ENCODE measurements at regions not wholly inside any gene's neighbourhood (a gene's known extent, or its start where the extent isn't known, plus 50 kb on each side); places are given as distances from the start of the nearest gene placed in this dataset.

DNA sequence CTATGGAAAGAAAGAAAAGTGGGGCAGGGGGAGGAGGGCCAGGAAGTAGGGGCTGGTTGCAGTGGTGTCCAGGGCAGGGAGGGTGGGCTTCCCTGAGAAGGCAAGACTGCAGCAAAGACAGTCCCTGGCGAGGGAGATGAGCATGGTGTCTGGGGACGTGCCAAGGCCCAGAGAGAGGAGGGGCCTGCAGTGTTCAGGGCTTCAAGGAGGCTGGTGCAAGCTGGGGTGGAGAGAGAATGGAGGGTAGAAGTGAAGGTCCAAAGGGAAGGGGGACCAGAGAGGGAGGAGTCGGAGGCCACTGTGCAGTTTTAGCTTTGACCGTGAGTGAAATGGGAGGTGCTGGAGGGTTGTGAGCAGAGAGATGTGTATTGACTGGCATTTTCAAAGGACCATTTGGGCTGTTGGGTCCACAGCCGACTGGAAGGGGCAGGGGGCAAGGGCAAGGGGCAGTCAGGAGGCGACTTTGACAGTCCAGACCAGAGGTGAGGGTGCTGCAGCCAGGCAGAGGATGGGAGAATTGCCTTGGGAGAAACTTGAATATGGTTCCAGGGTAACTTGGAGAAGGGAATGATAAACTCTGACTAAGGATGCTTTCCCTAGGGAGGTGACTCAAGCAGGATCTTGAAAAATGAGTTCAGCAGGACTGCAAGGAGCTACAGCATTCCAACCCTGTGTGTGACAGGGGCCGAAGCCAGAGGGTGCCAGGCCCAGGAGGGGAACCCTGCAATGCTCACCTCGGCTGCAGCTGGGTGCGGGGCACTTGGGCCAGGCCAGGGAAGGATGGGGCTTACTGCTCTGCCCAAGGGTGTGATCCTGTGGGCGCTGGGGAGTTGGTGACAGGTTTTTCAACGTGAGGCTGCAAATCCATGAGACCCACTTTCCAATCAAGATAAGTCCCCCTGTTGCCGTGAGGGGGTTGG, 177.1 kb upstream of the HAAO start (continued):
- TF ChIP-seq GABPA (IDR thresholded peaks at IDR 0.05 in 1 of 2, conservative IDR thresholded peaks at IDR 0.05 in 1 of 2) (no peak), FOXA2 (IDR thresholded peaks at IDR 0.05) (no peak), RXRA (IDR thresholded peaks at IDR 0.05) (no peak), NR2F2 (IDR thresholded peaks at IDR 0.05) (no peak), TAF1 (conservative IDR thresholded peaks at IDR 0.05) (no peak), RAD21 (IDR thresholded peaks at IDR 0.05) (no peak)

DNA sequence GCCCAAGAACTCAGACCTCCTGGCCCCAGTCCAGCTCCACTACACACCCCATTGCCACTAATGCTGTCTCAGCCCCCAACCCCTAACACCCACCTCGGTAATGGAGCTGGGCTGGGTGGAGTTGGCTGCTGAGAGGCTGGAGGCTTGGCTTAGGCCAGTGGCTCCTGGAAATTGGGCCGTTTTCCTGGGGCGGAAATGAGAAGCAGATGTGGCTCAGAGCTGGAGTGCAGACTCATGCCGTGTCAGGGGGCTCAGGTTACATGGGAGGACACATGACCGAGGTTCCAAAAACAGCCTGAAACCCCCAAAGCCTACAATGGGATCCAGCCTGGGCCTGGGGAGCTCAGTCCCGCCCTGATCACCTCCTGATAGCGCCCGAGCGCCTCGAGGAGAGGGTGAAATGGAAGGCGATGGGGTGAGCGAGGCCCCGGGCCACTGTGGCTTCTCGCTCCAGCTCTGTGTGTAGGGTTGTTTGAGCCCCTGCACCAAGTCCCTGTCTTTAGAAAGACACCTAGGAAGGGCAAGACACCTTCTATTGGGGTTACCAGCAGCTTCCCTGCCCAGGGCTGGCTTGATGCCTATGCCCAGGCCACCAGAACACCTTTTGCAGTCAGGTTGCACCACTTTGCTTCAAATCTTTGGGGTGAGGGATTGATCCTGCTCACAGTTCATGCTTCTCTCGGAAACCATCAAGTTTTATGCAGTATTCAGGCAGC, 175.7 kb upstream of the HAAO start:
- Histone ChIP-seq H3K9ac (ENCODE audit: low read depth in 1 of 2, low read length in 2 of 2) (no peak overlapping the region), H3K27me3 (ENCODE audit: control insufficient read depth in 4 of 4, insufficient read depth in 4 of 4, low read length in 3 of 4) (no peaks in the 10 kb centered on the region), H3K36me3 (ENCODE audit: control insufficient read depth in 4 of 4, insufficient read depth in 3 of 4, low read depth in 1 of 4, low read length in 3 of 4) (no peaks in the 10 kb centered on the region), H3K4me3 (ENCODE audit: low read depth in 1 of 3, low read length in 3 of 3) (no peak overlapping the region), H3K27ac (ENCODE audit: low read depth in 1 of 2, low read length in 2 of 2) (no peak overlapping the region), H3K9me3 (ENCODE audit: control insufficient read depth in 4 of 4, low read length in 3 of 4) (no peaks in the 10 kb centered on the region), H3K4me1 (ENCODE audit: control insufficient read depth in 4 of 4, insufficient read depth in 4 of 4, low read length in 3 of 4) (peaks cover 0 to 8% (median 4%) of the 10 kb centered on the region in 4 donors)
- DNase-seq (ENCODE audit: low spot score) = no peak
- WGBS = 84% methylated on average over 15 of the region's 15 CpGs
- no peak for TF ChIP-seq EGR1 (IDR thresholded peaks at IDR 0.05; ENCODE audit: low read depth in 2 of 2)
- TF ChIP-seq SP1 (IDR thresholded peaks at IDR 0.05) = no peak
- TF ChIP-seq JUND (IDR thresholded peaks at IDR 0.05) = no peak
- TF ChIP-seq, protein P1, sequence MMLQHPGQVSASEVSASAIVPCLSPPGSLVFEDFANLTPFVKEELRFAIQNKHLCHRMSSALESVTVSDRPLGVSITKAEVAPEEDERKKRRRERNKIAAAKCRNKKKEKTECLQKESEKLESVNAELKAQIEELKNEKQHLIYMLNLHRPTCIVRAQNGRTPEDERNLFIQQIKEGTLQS (IDR thresholded peaks at IDR 0.05) = no peak
- TF ChIP-seq, protein P2, sequence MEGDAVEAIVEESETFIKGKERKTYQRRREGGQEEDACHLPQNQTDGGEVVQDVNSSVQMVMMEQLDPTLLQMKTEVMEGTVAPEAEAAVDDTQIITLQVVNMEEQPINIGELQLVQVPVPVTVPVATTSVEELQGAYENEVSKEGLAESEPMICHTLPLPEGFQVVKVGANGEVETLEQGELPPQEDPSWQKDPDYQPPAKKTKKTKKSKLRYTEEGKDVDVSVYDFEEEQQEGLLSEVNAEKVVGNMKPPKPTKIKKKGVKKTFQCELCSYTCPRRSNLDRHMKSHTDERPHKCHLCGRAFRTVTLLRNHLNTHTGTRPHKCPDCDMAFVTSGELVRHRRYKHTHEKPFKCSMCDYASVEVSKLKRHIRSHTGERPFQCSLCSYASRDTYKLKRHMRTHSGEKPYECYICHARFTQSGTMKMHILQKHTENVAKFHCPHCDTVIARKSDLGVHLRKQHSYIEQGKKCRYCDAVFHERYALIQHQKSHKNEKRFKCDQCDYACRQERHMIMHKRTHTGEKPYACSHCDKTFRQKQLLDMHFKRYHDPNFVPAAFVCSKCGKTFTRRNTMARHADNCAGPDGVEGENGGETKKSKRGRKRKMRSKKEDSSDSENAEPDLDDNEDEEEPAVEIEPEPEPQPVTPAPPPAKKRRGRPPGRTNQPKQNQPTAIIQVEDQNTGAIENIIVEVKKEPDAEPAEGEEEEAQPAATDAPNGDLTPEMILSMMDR (IDR thresholded peaks at IDR 0.05; ENCODE audit: low read depth, low read length, missing input control) = no peak
- no peak for TF ChIP-seq NR2F2 (IDR thresholded peaks at IDR 0.05)
- no peak for TF ChIP-seq RAD21 (IDR thresholded peaks at IDR 0.05)
- TF ChIP-seq RXRA (IDR thresholded peaks at IDR 0.05) = no peak

DNA sequence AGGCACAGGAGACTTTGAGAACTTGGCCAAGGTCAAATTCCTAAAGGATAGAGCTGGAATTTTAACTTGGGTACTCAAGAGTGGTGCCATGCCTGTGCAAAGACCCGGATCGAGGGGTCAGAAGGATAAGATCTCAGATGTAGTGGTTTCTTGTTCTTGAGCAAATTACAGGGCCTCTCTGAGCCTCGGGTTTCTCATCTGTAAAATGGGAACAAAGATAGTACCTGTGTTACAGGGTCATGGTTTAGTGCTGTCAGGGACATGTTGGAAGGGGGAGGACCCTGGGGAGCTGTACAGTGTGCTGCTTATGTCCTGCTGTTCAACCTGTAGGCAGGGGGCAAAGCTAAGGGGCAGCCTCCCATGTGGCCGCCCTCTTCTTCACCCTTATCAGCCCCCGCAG, 173.5 kb upstream of the HAAO start:
- TF ChIP-seq, protein P3, sequence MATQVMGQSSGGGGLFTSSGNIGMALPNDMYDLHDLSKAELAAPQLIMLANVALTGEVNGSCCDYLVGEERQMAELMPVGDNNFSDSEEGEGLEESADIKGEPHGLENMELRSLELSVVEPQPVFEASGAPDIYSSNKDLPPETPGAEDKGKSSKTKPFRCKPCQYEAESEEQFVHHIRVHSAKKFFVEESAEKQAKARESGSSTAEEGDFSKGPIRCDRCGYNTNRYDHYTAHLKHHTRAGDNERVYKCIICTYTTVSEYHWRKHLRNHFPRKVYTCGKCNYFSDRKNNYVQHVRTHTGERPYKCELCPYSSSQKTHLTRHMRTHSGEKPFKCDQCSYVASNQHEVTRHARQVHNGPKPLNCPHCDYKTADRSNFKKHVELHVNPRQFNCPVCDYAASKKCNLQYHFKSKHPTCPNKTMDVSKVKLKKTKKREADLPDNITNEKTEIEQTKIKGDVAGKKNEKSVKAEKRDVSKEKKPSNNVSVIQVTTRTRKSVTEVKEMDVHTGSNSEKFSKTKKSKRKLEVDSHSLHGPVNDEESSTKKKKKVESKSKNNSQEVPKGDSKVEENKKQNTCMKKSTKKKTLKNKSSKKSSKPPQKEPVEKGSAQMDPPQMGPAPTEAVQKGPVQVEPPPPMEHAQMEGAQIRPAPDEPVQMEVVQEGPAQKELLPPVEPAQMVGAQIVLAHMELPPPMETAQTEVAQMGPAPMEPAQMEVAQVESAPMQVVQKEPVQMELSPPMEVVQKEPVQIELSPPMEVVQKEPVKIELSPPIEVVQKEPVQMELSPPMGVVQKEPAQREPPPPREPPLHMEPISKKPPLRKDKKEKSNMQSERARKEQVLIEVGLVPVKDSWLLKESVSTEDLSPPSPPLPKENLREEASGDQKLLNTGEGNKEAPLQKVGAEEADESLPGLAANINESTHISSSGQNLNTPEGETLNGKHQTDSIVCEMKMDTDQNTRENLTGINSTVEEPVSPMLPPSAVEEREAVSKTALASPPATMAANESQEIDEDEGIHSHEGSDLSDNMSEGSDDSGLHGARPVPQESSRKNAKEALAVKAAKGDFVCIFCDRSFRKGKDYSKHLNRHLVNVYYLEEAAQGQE (IDR thresholded peaks at IDR 0.05) = no peak
- TF ChIP-seq YY1 (IDR thresholded peaks at IDR 0.05) = no peak
- no peak for TF ChIP-seq FOXA2 (IDR thresholded peaks at IDR 0.05)
- TF ChIP-seq EGR1 (IDR thresholded peaks at IDR 0.05; ENCODE audit: low read depth in 2 of 2) = no peak
- Histone ChIP-seq H3K4me3 (ENCODE audit: low read depth in 1 of 3, low read length in 3 of 3) (no peak overlapping the region), H3K36me3 (ENCODE audit: control insufficient read depth in 4 of 4, insufficient read depth in 3 of 4, low read depth in 1 of 4, low read length in 3 of 4) (no peaks in the 10 kb centered on the region), H3K27me3 (ENCODE audit: control insufficient read depth in 4 of 4, insufficient read depth in 4 of 4, low read length in 3 of 4) (no peaks in the 10 kb centered on the region), H3K4me1 (ENCODE audit: control insufficient read depth in 4 of 4, insufficient read depth in 4 of 4, low read length in 3 of 4) (peaks cover 3 to 17% (median 10%) of the 10 kb centered on the region in 4 donors), H3K9ac (ENCODE audit: low read depth in 1 of 2, low read length in 2 of 2) (no peak overlapping the region), H3K9me3 (ENCODE audit: control insufficient read depth in 4 of 4, low read length in 3 of 4) (no peaks in the 10 kb centered on the region), H3K27ac (ENCODE audit: low read depth in 1 of 2, low read length in 2 of 2) (no peak overlapping the region)
- no peak for DNase-seq (ENCODE audit: low spot score)
- 96% methylated on average over 5 of the region's 5 CpGs for WGBS

All from liver (tissue), 8 donors.